Spleen (tissue), 7 donors: ENCODE measurements at regions not wholly inside any gene's neighbourhood (a gene's known extent, or its start where the extent isn't known, plus 50 kb on each side); places are given as distances from the start of the nearest gene placed in this dataset.

Experiments used
- POLR2A ChIP-seq, 3 donors: fragments of 450-650 bp; IDR thresholded peaks; one replicate each; pipeline ENCODE4 v1.5.1; 2017; ENCODE audit warnings: antibody characterized with exemption in 3 of 3, mild to moderate bottlenecking in 1 of 3
- TF ChIP-seq, protein P1 (sequence below), 11 experiments: fragments of 200-600 bp in 7 of 11; fragments of 450-650 bp in 4 of 11; sonication (generic) in 4 of 11; IDR thresholded peaks in 8 of 11; conservative IDR thresholded peaks in 3 of 11; 1 replicate in 7 of 11; 2 replicates in 4 of 11; pipeline versions ENCODE4 v1.4.0 to v1.8.0; 2016 to 2021; ENCODE audit warnings: antibody characterized with exemption in 11 of 11, inconsistent platforms in 4 of 11, mild to moderate bottlenecking in 1 of 11
- donor health status: DM: no; HTN: no; CAD: no; lungs with moderate emphysema.
- donor health status: DM: no; HTN: no; CAD: no.
- donor health status: DM: no; HTN: no; CAD: no.

GRCh38 chr2:120957905-120958304, 222.2 kb downstream of the GLI2 start:
- no peak for TF ChIP-seq POLR2A (IDR thresholded peaks at IDR 0.05)
- TF ChIP-seq, protein P1, sequence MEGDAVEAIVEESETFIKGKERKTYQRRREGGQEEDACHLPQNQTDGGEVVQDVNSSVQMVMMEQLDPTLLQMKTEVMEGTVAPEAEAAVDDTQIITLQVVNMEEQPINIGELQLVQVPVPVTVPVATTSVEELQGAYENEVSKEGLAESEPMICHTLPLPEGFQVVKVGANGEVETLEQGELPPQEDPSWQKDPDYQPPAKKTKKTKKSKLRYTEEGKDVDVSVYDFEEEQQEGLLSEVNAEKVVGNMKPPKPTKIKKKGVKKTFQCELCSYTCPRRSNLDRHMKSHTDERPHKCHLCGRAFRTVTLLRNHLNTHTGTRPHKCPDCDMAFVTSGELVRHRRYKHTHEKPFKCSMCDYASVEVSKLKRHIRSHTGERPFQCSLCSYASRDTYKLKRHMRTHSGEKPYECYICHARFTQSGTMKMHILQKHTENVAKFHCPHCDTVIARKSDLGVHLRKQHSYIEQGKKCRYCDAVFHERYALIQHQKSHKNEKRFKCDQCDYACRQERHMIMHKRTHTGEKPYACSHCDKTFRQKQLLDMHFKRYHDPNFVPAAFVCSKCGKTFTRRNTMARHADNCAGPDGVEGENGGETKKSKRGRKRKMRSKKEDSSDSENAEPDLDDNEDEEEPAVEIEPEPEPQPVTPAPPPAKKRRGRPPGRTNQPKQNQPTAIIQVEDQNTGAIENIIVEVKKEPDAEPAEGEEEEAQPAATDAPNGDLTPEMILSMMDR (IDR thresholded peaks at IDR 0.05 in 8 of 11, conservative IDR thresholded peaks at IDR 0.05 in 3 of 11), result no peak
